WTC11 (cell line): ENCODE measurements at regions not wholly inside any gene's neighbourhood (a gene's known extent, or its start where the extent isn't known, plus 50 kb on each side); places are given as distances from the start of the nearest gene placed in this dataset.

Experiments used
- ATAC-seq: fragments of 200-7000 bp; cut with Tn5 transposase; 2 replicates; pipeline ENCODE4 v1.10.0; 2021; ENCODE audit warnings: mild to moderate bottlenecking, moderate library complexity
- CTCF ChIA-PET: fragments of 300-600 bp; sonication (Branson Sonifier 250); formaldehyde crosslinking; loops from one replicate; lab custom pipeline; 2021; ENCODE audit warnings: antibody characterized with exemption; lab: Charles Lee
- POLR2A ChIA-PET: fragments of 350-600 bp; sonication (Branson Sonifier 250); formaldehyde crosslinking; loops from one replicate; lab custom pipeline; 2021; ENCODE audit warnings: antibody characterized with exemption; lab: Charles Lee
- DNase-seq: peaks from one replicate; pipeline ENCODE4 v3.0.0; 2021; ENCODE audit warnings: low spot score
- H3K27ac Mint-ChIP-seq: 2 replicates; pipeline ENCODE4 v1.8.0; 2021; ENCODE audit warnings: mixed read lengths
- H3K27me3 Mint-ChIP-seq: 2 replicates; pipeline ENCODE4 v1.8.0; 2021; ENCODE audit warnings: low read depth, mild to moderate bottlenecking, moderate library complexity, mixed read lengths
- H3K36me3 Mint-ChIP-seq: 2 replicates; pipeline ENCODE4 v1.8.0; 2021; ENCODE audit warnings: mixed read lengths
- H3K4me1 Mint-ChIP-seq: 2 replicates; pipeline ENCODE4 v1.8.0; 2022; ENCODE audit warnings: mixed read lengths
- H3K4me3 Mint-ChIP-seq: 2 replicates; pipeline ENCODE4 v1.8.0; 2021; ENCODE audit warnings: mild to moderate bottlenecking, moderate library complexity, mixed read lengths
- H3K9me3 Mint-ChIP-seq: 2 replicates; pipeline ENCODE4 v1.8.0; 2021; ENCODE audit warnings: mixed read lengths
- ATF1 ChIP-seq: sonication (generic); formaldehyde crosslinking; IDR thresholded peaks from 2 replicates; pipeline ENCODE4 v1.8.1; 2023; ENCODE audit warnings: mild to moderate bottlenecking, moderate library complexity, missing genetic modification reagents
- FOXJ3 ChIP-seq: sonication (generic); formaldehyde crosslinking; IDR thresholded peaks from 2 replicates; pipeline ENCODE4 v1.9.0; 2021; ENCODE audit warnings: missing genetic modification reagents, mild to moderate bottlenecking, borderline replicate concordance
- GABPB1 ChIP-seq: sonication (generic); formaldehyde crosslinking; IDR thresholded peaks from 2 replicates; pipeline ENCODE4 v1.8.1; 2023; ENCODE audit warnings: mild to moderate bottlenecking, missing genetic modification reagents
- GRHL2 ChIP-seq: fragments of 250-450 bp; sonication (Bioruptor Pico); IDR thresholded peaks from 2 replicates; pipeline ENCODE4 v1.8.0; 2022; ENCODE audit warnings: mild to moderate bottlenecking, moderate library complexity; ENCODE audit not compliant: insufficient replicate concordance, severe bottlenecking
- GTF2I ChIP-seq: fragments of 250-450 bp; sonication (Bioruptor Pico); conservative IDR thresholded peaks from 2 replicates; pipeline ENCODE4 v1.4.0; 2021; ENCODE audit warnings: mild to moderate bottlenecking
- RELA ChIP-seq: sonication (generic); formaldehyde crosslinking; IDR thresholded peaks from 2 replicates; pipeline ENCODE4 v1.8.1; 2022; ENCODE audit warnings: missing genetic modification reagents, mild to moderate bottlenecking, borderline replicate concordance
- TP53 ChIP-seq: sonication (generic); formaldehyde crosslinking; IDR thresholded peaks from 2 replicates; pipeline ENCODE4 v1.8.1; 2023; ENCODE audit warnings: mild to moderate bottlenecking, missing genetic modification reagents
- ZNF138 ChIP-seq: sonication (generic); formaldehyde crosslinking; conservative IDR thresholded peaks from 2 replicates; pipeline ENCODE4 v1.8.1; 2022; ENCODE audit warnings: mild to moderate bottlenecking, moderate library complexity, missing genetic modification reagents
- ZNF219 ChIP-seq: sonication (generic); formaldehyde crosslinking; IDR thresholded peaks from 2 replicates; pipeline ENCODE4 v1.8.0; 2023; ENCODE audit warnings: missing genetic modification reagents, mild to moderate bottlenecking, borderline replicate concordance
- ZNF423 ChIP-seq: fragments of 250-450 bp; sonication (Bioruptor Pico); IDR thresholded peaks from 2 replicates; pipeline ENCODE4 v2.1.2; 2022; ENCODE audit warnings: mild to moderate bottlenecking, moderate library complexity
- TF ChIP-seq, protein P1 (sequence below): sonication (generic); formaldehyde crosslinking; IDR thresholded peaks from 2 replicates; pipeline ENCODE4 v1.8.1; 2023; ENCODE audit warnings: mild to moderate bottlenecking, missing genetic modification reagents
- TF ChIP-seq, protein P2 (sequence below): fragments of 250-450 bp; sonication (Bioruptor Pico); IDR thresholded peaks from 2 replicates; pipeline ENCODE4 v1.9.0; 2021; ENCODE audit warnings: moderate library complexity, mild to moderate bottlenecking, inconsistent platforms, borderline replicate concordance
- TF ChIP-seq, protein P3 (sequence below): sonication (generic); formaldehyde crosslinking; IDR thresholded peaks from 2 replicates; pipeline ENCODE4 v1.8.0; 2023; ENCODE audit warnings: missing genetic modification reagents
- TF ChIP-seq, protein P4 (sequence below): sonication (generic); formaldehyde crosslinking; IDR thresholded peaks from 2 replicates; pipeline ENCODE4 v1.8.1; 2022; ENCODE audit warnings: low read depth, mild to moderate bottlenecking, moderate library complexity, missing genetic modification reagents, borderline replicate concordance
- TF ChIP-seq, protein P5 (sequence below): fragments of 250-450 bp; sonication (Bioruptor Pico); IDR thresholded peaks from 2 replicates; pipeline ENCODE4 v1.9.0; 2021; ENCODE audit warnings: mild to moderate bottlenecking
- TF ChIP-seq, protein P6 (sequence below): fragments of 250-450 bp; sonication (Bioruptor Pico); IDR thresholded peaks from 2 replicates; pipeline ENCODE4 v2.1.2; 2022; ENCODE audit warnings: mild to moderate bottlenecking, moderate library complexity

DNA sequence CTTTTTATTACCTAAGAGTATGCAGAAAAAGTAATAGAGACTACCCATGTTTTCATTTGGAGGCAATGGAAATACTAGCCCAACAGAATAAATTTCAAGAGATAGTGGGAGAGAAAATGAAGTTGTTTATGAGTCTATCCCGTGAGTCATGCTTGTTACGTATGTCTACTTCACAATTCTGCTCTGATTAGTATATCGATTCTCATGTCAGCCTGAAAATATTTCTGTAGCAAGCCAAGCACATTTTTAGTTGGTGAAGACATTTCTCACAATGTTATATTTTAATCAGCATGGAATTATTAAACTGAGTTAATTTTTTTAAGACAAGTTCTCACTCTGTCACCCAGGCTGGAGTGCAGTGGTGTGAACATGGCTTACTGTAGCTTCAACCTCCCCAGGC is 346.1 kb downstream of the RPRM start:
- ATAC-seq = no peak
- Mint-ChIP-seq H3K27me3 (no peaks in the 10 kb centered on the region), H3K36me3 (peaks cover 6% of the 10 kb centered on the region), H3K4me3 (no peak overlapping the region)
- CTCF ChIA-PET = no interaction called here
- POLR2A ChIA-PET = interaction anchor here (1.7 kb wide), 1 partner anchor 10 kb away, joined by 4 read pairs; no protein-coding TSS in a partner anchor
- TF ChIP-seq FOXJ3 (CRISPR knock-in tag) (no peak), GRHL2 (no peak), ATF1 (CRISPR knock-in tag) (no peak), RELA (CRISPR knock-in tag) (no peak), ZNF138 (no peak)
- TF ChIP-seq, protein P1, sequence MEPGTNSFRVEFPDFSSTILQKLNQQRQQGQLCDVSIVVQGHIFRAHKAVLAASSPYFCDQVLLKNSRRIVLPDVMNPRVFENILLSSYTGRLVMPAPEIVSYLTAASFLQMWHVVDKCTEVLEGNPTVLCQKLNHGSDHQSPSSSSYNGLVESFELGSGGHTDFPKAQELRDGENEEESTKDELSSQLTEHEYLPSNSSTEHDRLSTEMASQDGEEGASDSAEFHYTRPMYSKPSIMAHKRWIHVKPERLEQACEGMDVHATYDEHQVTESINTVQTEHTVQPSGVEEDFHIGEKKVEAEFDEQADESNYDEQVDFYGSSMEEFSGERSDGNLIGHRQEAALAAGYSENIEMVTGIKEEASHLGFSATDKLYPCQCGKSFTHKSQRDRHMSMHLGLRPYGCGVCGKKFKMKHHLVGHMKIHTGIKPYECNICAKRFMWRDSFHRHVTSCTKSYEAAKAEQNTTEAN (CRISPR knock-in tag) = no peak
- TF ChIP-seq, all 79 proteins: peak for 0
- no peaks in the 10 kb centered on the region; the same call in 1 of the 2 replicates for H3K4me1 Mint-ChIP-seq
- peaks cover 42% of the 10 kb centered on the region for H3K9me3 Mint-ChIP-seq
- no peak for DNase-seq
- H3K27ac Mint-ChIP-seq = no peak overlapping the region

DNA sequence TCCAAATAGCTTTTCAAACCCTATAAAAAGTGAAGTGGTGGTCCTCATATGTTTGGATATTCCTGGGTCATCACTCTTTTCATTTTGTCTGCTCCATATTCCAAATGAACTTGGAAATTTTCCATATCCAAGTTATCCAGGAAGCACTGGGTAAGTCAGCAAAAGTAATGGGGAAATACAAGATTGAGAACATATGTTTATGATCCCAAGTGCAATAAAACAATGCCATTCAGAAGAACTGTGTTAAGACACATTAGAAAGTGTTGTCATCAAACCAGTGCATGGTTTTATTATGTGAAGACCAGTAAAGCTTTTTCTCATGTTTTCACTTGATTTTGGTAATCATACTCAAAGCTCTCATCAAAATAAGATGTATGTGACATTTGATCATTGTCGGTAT is 363.4 kb downstream of the RPRM start:
- ChIA-PET CTCF (no interaction called here), POLR2A (no interaction called here)
- no peaks in the 10 kb centered on the region for H3K4me1 Mint-ChIP-seq
- H3K27ac Mint-ChIP-seq = no peak overlapping the region
- peaks cover 4% of the 10 kb centered on the region for H3K9me3 Mint-ChIP-seq
- no peaks in the 10 kb centered on the region for H3K36me3 Mint-ChIP-seq
- DNase-seq (no peak), ATAC-seq (no peak)
- TF ChIP-seq GABPB1 (CRISPR knock-in tag) (no peak), TP53 (CRISPR knock-in tag) (no peak), RELA (CRISPR knock-in tag) (no peak), ZNF423 (no peak)
- TF ChIP-seq, protein P2, sequence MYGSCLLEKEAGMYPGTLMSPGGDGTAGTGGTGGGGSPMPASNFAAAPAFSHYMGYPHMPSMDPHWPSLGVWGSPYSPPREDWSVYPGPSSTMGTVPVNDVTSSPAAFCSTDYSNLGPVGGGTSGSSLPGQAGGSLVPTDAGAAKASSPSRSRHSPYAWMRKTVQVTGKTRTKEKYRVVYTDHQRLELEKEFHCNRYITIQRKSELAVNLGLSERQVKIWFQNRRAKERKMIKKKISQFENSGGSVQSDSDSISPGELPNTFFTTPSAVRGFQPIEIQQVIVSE (CRISPR knock-in tag) = no peak
- TF ChIP-seq, protein P1 (CRISPR knock-in tag) = no peak
- H3K27me3 Mint-ChIP-seq = no peaks in the 10 kb centered on the region
- H3K4me3 Mint-ChIP-seq = no peak overlapping the region

DNA sequence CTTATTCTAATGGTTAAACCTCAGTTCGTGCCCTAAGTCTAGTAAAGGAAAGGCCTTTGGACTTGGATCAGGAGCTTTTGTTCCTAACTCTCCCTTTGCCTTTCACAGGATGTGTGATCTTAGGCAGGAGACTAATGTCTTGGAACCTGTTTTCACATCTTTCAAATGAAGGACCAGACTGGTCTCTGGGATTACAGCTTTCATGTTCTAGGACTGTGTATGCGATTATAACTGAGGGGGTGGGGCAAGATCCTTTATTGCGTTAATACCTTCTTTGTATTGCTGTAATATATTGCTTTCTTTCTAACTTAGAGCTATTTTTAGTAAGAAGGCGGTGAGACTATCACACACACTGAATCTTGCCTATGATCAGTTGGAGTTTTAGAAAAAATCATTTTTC is 368.1 kb downstream of the RPRM start:
- Mint-ChIP-seq H3K4me3 (no peak overlapping the region), H3K36me3 (no peaks in the 10 kb centered on the region), H3K27me3 (no peaks in the 10 kb centered on the region), H3K4me1 (no peaks in the 10 kb centered on the region), H3K27ac (no peak overlapping the region), H3K9me3 (no peaks in the 10 kb centered on the region)
- DNase-seq = no peak
- no peak for ATAC-seq
- CTCF ChIA-PET = no interaction called here
- POLR2A ChIA-PET = no interaction called here
- TF ChIP-seq, protein P3, sequence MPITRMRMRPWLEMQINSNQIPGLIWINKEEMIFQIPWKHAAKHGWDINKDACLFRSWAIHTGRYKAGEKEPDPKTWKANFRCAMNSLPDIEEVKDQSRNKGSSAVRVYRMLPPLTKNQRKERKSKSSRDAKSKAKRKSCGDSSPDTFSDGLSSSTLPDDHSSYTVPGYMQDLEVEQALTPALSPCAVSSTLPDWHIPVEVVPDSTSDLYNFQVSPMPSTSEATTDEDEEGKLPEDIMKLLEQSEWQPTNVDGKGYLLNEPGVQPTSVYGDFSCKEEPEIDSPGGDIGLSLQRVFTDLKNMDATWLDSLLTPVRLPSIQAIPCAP (CRISPR knock-in tag) = no peak
- TF ChIP-seq, protein P4, sequence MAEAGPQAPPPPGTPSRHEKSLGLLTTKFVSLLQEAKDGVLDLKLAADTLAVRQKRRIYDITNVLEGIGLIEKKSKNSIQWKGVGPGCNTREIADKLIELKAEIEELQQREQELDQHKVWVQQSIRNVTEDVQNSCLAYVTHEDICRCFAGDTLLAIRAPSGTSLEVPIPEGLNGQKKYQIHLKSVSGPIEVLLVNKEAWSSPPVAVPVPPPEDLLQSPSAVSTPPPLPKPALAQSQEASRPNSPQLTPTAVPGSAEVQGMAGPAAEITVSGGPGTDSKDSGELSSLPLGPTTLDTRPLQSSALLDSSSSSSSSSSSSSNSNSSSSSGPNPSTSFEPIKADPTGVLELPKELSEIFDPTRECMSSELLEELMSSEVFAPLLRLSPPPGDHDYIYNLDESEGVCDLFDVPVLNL (CRISPR knock-in tag) = no peak
- TF ChIP-seq, protein P5, sequence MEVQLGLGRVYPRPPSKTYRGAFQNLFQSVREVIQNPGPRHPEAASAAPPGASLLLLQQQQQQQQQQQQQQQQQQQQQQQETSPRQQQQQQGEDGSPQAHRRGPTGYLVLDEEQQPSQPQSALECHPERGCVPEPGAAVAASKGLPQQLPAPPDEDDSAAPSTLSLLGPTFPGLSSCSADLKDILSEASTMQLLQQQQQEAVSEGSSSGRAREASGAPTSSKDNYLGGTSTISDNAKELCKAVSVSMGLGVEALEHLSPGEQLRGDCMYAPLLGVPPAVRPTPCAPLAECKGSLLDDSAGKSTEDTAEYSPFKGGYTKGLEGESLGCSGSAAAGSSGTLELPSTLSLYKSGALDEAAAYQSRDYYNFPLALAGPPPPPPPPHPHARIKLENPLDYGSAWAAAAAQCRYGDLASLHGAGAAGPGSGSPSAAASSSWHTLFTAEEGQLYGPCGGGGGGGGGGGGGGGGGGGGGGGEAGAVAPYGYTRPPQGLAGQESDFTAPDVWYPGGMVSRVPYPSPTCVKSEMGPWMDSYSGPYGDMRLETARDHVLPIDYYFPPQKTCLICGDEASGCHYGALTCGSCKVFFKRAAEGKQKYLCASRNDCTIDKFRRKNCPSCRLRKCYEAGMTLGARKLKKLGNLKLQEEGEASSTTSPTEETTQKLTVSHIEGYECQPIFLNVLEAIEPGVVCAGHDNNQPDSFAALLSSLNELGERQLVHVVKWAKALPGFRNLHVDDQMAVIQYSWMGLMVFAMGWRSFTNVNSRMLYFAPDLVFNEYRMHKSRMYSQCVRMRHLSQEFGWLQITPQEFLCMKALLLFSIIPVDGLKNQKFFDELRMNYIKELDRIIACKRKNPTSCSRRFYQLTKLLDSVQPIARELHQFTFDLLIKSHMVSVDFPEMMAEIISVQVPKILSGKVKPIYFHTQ (CRISPR knock-in tag) = no peak
- TF ChIP-seq ZNF219 (CRISPR knock-in tag) (no peak), GTF2I (no peak)
- TF ChIP-seq, protein P2 (CRISPR knock-in tag) = no peak
- TF ChIP-seq, protein P6, sequence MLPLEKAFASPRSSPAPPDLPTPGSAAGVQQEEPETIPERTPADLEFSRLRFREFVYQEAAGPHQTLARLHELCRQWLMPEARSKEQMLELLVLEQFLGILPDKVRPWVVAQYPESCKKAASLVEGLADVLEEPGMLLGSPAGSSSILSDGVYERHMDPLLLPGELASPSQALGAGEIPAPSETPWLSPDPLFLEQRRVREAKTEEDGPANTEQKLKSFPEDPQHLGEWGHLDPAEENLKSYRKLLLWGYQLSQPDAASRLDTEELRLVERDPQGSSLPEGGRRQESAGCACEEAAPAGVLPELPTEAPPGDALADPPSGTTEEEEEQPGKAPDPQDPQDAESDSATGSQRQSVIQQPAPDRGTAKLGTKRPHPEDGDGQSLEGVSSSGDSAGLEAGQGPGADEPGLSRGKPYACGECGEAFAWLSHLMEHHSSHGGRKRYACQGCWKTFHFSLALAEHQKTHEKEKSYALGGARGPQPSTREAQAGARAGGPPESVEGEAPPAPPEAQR (CRISPR knock-in tag) = no peak
